GM21381 (cell line): ENCODE measurements at regions not wholly inside any gene's neighbourhood (a gene's known extent, or its start where the extent isn't known, plus 50 kb on each side); places are given as distances from the start of the nearest gene placed in this dataset.

Experiments
- ATAC-seq: cut with Tn5 transposase; IDR thresholded peaks from one replicate; pipeline ENCODE4 v1.9.1; 2021; ENCODE audit warnings: mild to moderate bottlenecking, moderate library complexity; ENCODE audit not compliant: unreplicated experiment

DNA sequence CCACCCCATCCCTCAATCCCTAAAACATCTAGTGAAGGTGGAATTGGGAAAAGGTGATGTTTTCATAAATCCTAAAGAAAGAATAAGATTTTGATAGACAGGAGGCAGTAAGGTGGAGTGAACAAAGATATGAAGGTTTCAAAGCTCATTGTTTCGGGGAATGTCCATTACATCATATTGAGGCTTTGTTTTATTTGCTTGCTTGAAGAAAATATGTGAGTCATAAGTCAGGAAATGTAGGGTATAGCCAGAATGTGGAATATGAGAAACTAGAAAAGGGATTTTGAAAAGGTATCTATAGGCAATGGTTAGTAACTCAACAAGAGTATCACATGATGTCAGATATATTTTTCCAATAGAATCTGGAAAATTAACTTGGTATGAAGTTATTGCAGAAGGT is 1178.5 kb upstream of the ACVR2A start:
- no peak for ATAC-seq

DNA sequence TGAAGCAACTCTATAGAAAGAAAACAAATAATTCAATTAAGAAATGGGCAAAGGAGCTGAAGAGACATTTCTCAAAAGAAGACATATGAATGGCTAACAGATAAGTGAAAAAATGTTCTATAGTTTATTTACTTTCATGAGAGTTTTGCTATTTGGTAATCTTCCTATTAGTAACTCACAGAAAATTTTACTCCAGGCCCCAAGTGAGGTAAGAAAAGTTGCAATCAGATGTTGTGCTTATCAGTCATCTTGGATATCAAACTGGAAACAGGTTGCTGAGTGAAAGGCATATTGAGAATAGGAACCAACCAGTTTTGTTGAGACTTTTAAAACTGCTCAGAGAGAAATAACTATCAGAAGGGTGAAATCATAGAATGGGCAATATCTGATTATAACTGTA is 1179.0 kb upstream of the ACVR2A start:
- no peak for ATAC-seq

DNA sequence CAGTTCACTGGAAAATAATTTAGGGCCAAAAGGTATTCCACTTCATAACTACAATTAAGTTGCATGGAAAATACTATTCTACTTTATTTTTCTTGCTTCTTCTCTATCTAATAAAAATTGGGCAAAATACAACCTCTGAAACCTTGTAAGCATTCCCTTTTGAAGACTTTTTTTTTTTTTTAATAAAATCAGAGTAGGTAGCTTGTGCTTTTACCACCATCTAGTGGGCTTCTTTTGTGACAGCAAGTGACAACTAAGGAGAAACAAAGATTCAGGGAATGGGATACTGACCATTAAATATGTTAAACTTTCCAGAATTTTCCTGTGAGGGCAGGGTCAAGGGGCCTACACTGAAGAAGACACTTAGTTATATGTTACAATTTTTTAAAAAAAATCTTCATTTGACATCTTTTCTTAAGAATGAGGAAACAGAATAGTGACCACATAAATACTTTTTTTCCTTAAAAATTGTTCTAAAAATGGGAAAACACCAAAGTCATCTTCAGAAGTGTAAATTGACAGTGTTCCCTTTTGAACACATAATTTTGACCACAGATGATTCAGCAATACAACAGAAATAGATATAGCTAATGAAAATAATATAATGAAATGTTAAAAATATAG is 1183.2 kb upstream of the ACVR2A start:
- no peak for ATAC-seq

DNA sequence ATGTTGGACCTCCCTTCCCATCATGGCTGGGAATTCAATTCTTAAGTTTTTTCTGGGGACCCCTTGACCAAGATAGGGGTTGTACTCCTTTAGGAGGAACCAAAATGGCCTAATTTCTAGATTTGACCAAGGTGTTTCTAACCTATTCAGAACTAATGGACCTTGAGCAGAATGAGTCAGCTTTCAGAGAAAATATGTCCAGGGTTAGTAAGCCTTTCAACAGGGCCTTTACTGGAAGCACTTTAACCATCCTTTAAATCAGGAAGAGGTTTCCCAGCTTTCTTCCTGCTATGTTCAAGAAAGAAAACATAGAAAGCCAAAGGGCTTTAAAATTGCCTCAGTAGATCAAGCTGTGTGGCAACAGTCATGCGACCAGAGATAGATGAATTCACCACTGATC is 1184.9 kb upstream of the ACVR2A start:
- ATAC-seq: no peak

DNA sequence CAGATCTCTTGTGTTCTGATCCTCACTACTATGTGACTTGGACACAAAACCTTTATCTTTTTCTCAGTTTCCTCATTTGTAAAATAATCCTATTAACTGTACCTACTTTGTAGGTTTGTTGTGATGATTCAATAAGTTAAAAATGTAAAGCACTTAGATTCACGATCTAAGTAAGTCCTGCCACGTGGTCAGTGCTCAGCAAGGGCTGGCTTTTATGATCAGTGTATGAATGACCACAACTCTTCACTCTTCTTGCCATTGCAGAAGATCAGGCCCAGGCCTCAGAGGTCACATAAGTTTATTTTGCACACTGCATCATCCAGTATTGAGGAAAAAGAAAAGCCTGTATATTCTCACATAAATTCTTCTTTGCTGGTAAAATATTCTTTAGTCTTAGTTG is 1192.5 kb upstream of the ACVR2A start:
- ATAC-seq: no peak

DNA sequence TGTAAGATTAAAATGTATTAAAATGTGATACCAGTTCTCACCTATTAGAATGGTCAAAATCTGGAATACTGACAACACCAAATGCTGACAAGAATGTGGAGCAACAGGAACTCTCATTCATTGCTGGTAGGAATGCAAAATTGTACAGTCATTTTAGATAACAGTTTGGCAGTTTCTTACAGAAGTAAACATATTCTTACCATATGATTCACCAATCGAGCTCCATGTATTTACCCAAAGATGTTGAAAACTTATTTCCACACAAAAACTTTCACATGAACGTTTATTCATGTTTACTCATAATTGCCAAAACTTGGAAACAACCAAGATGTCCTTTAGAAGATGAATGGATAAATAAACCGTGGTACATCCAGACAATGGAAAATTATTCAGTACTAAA is 1193.5 kb upstream of the ACVR2A start:
- no peak for ATAC-seq

DNA sequence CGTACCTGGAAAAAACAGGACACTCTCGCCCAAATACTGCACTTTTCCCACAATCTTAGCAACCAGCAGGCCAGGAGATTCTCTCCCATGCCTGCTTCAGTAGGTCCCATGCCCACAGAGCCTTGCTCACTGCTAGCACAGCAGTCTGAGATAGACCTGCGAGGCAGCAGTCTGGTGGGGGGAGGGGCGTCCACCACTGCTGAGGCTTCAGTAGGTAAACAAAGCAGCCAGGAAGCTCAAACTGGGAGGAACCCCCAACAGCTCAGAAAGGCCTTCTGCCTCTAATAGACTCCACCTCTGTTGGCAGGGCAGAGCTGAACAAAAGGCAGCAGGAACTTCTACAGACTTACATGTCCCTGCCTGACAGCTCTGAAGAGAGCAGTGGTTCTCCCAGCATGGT is 1202.8 kb upstream of the ACVR2A start:
- no peak for ATAC-seq

DNA sequence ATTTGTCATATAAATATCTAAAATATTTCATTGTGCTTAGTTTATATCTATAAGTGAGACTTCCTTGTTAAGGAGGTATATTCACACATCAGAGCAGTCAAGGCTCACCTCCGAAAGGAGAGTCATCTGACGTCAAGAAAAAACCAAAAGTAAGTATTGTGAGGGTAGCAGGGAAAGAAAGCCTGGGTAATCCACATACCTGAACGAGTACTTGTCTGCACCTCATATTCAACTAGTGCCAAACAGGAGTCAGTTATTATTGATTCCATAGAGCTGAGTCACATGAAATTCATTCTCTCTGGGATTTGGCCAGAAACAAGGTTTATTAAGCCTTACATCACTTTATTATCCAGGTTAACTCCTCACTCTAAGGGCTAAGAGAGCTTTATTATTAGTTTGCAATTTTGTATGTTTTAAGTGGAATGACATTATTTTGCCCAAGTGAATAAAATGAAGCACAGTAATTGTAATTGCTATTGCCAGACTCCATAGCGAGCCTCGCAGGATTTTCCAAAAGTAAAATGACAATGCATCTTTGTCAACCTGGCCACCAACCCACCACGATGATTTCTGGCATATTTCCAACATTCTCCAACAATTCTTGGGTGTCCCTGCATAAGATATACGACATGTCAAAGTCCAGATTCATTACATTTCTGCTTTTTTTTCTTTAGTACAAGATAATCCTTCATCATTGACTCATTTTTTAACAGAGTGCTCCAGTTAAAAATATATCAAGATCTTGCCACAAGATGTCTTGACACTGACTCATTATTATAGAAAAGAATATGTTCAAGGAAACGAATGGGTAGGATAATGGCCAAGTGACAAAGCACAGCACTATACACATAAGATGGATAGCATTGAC is 1210.4 kb upstream of the ACVR2A start:
- no peak for ATAC-seq

DNA sequence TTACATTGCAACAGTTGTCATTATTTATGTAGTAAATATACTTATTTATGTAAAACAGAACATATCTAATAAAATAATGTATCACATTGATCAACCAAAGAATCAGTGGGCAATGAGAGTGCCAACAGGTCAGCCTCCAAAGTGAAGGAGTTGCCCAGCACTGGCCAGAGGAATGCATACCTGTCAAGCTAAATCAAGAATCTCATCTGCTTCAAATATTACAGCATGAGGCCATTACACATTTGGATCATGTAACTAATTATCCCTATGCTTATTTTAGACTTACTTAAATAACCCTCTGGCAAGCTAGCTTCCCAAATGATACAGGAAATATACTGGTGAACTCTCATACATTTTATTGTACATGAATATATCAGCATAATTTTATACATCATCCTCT is 1211.7 kb upstream of the ACVR2A start:
- ATAC-seq: no peak

DNA sequence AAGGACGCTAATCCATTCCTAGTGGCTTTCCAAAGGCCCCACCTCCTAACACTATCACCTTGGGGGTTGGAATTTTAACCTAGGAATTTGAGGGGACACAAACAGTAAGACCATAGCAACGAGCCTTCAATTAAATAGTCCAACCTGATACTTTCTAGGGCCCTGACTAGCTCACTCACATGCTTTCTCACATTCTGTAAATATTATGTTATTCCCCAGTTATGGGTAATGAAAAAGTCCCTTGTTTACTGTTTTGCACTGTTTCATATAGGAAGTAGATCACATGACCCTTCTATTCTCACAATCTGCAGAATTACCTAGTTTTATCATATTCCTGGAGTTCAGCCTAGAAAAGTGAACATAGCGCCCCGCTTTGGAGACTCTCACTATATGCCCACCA is 1212.1 kb upstream of the ACVR2A start:
- no peak for ATAC-seq

DNA sequence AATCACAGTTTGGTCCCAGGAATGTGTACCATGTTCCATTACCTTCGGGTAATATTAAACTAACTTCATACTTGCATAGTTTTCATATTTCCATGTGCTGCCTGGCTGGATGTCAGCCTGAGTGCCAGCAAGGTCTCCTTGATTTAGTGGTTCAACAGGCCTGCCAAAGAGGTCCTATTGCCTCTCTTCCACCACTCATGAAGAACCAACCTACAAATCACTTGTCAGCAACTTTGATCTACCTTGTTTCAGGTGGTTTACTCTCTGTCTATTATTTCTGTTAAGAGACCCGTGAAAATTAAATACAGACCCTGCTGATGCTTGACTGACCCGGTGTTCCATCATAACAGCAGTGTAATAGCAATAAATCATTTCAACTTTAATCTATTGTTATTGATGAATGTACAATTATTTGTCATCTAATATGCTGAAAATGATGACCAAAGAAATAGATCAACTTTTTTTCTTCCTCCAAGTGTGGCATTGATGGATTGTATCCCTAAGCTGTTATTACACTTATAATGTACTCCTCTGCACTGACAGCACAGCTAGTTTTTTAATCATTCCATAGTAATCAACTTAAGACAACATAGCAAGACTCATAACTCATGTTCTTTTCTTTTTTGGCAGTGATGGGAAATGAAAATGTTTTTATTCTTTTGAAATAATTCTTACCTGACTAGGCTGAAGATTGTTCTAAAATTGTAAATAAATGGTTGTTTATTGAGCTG is 1220.2 kb upstream of the ACVR2A start:
- ATAC-seq: no peak

DNA sequence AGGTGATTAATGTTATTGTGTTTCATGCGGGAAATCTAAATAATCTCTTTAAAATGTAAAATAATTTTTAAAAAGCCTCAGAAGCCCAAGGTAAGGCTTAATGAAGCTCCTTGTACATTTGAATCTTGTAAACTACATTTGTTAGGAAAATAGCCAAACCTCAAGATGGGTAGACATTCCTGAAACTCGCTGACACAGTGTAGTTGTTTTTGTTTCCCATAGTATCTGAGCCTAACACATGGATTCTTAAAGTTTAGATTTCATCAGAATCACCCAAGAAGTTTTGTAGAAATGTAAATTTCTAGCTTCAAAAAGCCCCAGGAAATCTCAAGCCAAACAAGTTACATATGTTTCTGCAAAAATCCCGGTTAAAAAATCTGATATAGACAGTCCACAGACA is 1221.1 kb upstream of the ACVR2A start:
- no peak for ATAC-seq

DNA sequence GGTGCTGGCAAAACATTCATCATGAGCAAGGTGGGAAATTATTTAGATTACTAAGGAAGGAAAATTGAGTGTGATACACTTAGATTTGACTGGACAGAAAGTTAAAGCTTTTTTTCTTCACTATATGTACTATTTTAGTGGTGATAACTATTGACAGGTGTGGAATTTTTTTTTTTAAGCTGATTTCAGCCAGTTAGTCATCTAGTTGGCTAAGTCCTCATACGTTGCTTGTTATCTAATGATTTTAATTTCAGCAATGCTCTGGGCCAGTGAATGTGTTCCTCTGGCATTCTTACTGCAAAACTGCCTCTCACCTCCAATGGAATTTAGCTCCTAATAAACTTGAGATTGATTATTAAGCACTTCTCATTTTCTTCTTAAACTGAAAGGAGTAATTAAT is 1223.2 kb upstream of the ACVR2A start:
- ATAC-seq: no peak

DNA sequence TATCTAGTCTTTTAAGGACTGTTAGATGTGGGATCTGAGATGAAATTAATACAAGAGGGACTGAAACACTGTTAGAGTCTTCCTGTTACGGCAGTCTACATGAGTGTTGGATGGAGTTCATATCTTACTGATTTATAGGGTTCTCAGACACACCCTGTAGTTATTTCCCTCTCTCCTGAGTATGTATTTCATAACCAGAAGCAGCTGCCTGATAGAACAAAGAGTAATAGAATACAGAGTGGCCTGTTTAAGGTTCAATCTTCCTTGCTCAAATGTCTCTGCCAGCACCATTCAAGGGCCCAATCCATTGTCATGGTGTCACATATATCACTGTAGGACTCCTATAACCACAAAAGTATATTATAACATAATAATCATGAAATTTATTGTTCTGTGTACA is 1229.1 kb upstream of the ACVR2A start:
- ATAC-seq: no peak

DNA sequence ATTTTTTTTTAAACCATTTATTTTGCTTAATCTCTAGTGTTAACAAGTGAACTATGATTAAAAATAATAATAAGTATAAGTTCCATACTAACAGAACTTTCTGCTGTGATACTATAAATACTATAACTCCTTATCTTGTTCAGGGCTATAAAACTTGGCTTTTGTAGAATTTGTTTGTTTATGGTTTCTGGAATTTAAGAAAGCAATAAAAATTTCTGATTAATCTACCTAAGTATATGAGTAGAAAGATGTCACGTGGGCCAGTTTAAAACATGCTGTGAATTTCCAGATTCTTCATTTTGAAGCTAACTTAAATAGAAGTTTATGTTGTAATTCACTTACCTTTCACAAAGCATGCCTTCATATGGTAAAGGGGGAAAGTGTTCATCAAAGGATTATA is 1236.3 kb upstream of the ACVR2A start:
- ATAC-seq: no peak

DNA sequence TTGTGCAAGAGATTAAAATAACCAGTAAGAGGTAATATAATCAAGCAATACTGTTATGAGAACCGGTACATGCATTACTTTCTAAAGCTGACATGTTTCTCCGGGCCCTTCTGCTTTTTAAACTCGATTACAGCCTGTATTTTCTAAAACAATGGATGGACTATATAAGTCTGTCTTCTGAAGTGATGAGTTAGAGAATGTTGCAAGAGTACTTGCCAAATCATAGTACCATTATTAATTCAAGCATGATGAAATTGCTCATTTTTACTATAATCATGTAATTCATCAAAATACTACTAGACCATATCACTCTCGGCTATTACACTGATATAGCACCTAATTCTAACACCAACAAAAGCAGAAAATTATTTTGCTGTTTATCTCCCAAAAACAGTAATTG is 1240.3 kb upstream of the ACVR2A start:
- ATAC-seq: no peak

DNA sequence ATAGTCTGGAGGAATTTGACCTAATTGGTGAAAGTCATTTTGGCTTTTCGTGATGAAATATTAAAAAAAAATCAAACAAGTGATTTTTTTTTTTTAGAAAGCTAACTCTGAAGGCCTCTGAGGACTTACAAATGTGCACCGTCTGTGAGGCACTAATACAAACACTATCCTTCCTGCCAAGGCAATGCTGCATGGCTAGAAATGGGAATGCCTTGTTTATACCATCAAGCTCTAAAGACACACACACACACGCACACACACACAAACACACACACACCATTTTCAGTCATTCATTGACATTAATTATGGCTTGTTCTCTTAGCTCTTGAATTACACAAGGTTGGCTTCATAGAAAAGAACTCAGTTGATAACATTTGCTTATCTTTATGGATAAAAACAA is 1242.0 kb upstream of the ACVR2A start:
- no peak for ATAC-seq

DNA sequence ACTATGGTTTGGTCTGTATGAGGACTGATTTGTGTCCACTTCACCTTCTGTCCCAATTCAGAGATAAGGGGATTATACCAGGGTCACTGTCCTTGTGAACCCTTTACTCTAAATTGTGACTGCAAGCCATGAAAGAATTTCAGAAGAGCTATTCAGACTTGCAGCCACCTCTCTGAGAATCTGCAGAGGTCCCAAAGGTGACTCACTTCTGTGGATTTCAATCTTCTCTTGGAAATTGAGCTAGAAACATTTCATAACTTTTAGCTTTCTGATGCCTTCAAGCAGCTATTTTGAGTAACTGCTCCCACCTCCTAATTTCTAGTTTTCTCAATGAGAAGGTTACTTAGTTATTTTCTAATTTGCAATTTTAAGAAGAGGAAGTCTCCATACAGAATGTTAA is 1242.4 kb upstream of the ACVR2A start:
- no peak for ATAC-seq

DNA sequence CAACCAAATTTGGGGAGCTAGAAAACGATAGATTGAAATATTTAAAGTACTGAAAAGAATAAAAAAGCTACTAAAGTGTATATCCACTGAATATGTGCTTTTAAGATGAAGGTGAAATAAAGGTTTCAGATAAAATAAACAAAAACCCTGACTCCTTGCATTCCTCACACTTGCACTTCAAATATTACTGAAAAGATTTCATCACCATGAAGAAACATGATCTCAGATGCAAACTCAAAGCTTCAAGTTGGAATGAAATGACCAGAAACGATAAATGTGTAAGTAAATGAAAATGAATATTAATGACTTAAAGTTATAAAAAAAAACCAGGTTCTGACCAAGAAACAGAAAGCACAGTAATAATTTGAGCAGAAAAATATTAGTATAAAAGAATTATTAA is 1246.0 kb upstream of the ACVR2A start:
- ATAC-seq: no peak

DNA sequence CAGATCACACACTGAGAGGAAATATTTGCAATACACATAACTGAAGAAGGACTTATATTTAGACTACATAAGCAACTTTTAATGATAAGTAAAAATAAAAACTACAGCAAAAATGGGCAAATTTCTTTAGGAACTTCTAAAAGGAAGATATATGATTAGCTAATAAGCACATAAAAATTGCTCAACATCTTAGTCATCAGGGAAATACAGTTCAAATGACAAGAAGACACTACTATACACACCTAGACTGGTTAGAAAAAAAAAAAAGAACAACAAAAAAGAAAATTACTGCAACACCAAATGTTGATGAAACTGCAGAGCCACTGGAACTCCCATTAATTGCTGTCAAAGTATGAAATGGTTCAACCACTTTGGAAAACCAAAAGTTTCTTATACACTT is 1247.5 kb upstream of the ACVR2A start:
- no peak for ATAC-seq

DNA sequence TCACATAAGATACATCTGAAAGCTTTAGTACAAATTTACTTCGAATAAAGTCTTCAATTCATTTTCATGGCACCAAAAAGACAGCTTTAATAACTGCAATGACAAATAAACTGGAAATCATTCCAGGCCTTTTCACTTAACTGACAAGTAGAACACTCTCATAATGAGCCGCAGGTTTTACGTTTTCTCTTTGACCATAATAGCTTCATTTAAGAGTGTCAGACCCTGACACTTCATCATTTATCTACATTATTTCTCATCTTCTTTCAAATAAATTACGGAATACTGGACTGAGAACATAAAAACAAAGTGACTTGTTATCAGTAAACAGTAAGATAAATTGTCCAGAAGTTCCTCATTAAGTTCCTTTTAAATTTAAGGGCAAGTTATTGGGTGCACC is 1252.9 kb upstream of the ACVR2A start:
- ATAC-seq: no peak

DNA sequence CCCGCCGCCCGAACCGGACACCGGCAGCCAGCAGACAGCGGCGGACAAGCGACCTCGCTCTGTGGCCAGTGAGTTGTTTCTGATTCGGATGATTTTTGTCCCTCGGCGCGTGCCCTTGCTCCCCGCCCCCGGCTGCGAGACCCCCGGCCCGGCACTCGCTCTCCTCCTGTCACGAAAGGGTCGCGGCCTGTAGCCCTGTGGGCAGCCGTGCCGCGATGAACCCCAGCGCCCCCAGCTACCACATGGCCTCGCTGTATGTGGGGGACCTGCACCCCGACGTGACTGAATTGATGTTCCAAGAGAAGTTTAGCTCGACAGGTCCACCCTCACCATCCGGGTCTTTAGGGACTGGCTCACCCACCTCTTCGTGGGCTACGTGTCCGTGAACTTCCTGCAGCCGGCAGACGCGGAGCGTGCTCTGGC is 1257.5 kb upstream of the ACVR2A start:
- no peak for ATAC-seq
